ENCODE measurements at regions not wholly inside any gene's neighbourhood (a gene's known extent, or its start where the extent isn't known, plus 50 kb on each side); places are given as distances from the start of the nearest gene placed in this dataset.

GRCh38 chr16:35146031-35146710, 1686.8 kb downstream of the TP53TG3F start:
- H3K36me3 Mint-ChIP-seq (ENCODE audit: insufficient read depth in 1 of 3, low read depth in 3 of 3): peaks cover 11 to 14% (median 13%) of the 10 kb centered on the region in 3 experiments

More at GRCh38 chr16:35146031-35146710, 1686.8 kb downstream of the TP53TG3F start:
- Mint-ChIP-seq H3K27me3 (ENCODE audit: low read depth) (no peaks in the 10 kb centered on the region; the same call in none of the 2 replicates), H3K9me3 (peaks cover 93 to 98% of the 10 kb centered on the region in 2 experiments), H3K4me1 (no peaks in the 10 kb centered on the region), H3K27ac (no peak overlapping the region), H3K4me3 (no peak overlapping the region)
- Histone ChIP-seq H4K8ac (replicated peaks; ENCODE audit: insufficient read length, low read depth, low read length) (no peak overlapping the region), H4K20me1 (ENCODE audit: control insufficient read depth, insufficient read depth, insufficient read length) (no peaks in the 10 kb centered on the region), H2AFZ (ENCODE audit: low read length) (no peak overlapping the region), H2BK20ac (ENCODE audit: low read depth, low read length, poor library complexity, severe bottlenecking) (no peak overlapping the region), H3K27ac (ENCODE audit: insufficient read length, low read depth, low read length) (no peak overlapping the region), H3K56ac (ENCODE audit: insufficient read length, low read depth, low read length) (no peak overlapping the region), H2BK120ac (ENCODE audit: low read depth, low read length, poor library complexity, severe bottlenecking) (no peak overlapping the region), H2BK5ac (ENCODE audit: insufficient read length, low read length) (no peak overlapping the region), H4K91ac (ENCODE audit: insufficient read length, low read depth, low read length) (no peak overlapping the region), H3K14ac (ENCODE audit: insufficient read depth, low read length) (no peak overlapping the region), H2AK5ac (ENCODE audit: insufficient read length, low read length) (no peak overlapping the region), H3K23me2 (ENCODE audit: insufficient read length, low read depth, low read length, poor library complexity, severe bottlenecking) (no peaks in the 10 kb centered on the region), H2BK15ac (ENCODE audit: low read depth, low read length) (no peak overlapping the region), H3K9me3 (ENCODE audit: control insufficient read depth, low read depth, low read length) (peaks cover 96% of the 10 kb centered on the region), H3K27me3 (ENCODE audit: insufficient read depth, low read length) (no peaks in the 10 kb centered on the region), H4K5ac (ENCODE audit: insufficient read length, low read depth, low read length) (no peak overlapping the region), H3K4me1 (ENCODE audit: insufficient read depth, low read length) (no peaks in the 10 kb centered on the region), H3K18ac (ENCODE audit: insufficient read length, low read depth, low read length) (no peak overlapping the region), H2BK12ac (ENCODE audit: insufficient read length, low read depth, low read length) (no peak overlapping the region), H3T11ph (ENCODE audit: low read length) (no peak overlapping the region), H3K4ac (ENCODE audit: low read depth, low read length) (no peak overlapping the region), H3K79me1 (ENCODE audit: insufficient read depth, low read depth, low read length, poor library complexity, severe bottlenecking) (no peaks in the 10 kb centered on the region), H3K9ac (ENCODE audit: extremely low read depth, insufficient read length, low read length) (no peak overlapping the region), H3K79me2 (ENCODE audit: insufficient read depth, low read length) (no peaks in the 10 kb centered on the region), H3K4me2 (ENCODE audit: insufficient read depth, insufficient read length, low read length) (no peak overlapping the region), H3K23ac (ENCODE audit: insufficient read length, low read depth, low read length) (no peak overlapping the region)
- DNase-seq: no peak
- WGBS (ENCODE audit: extremely low coverage, insufficient read length, low lambda C conversion rate): no CpG with 5 or more reads among the region's 23 CpGs
- no peak for TF ChIP-seq CTCF (conservative IDR thresholded peaks at IDR 0.05)

Measured in H9 (cell line).